ENCODE measurements at regions not wholly inside any gene's neighbourhood (a gene's known extent, or its start where the extent isn't known, plus 50 kb on each side); places are given as distances from the start of the nearest gene placed in this dataset.

DNA sequence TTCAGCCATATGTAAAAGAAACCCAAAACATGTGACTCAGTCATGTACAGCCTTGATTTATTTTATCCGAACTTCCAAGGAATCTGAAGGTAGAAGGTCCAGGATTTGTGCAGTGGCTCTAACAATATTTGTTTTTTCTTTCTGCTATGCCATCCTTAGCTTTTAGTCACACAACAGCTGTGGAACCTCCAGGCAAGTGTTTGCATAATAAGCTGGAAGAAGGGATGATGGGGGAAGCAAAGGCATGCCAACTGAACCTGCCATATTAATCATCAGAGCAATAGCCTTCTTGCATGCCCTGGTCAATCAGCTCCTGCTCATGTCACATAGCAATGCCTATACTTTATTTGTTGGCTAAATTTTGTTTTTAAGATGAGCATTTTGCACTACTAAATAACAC is 444.7 kb upstream of the ARPP21 start:
- Mint-ChIP-seq H3K27me3 (no peaks in the 10 kb centered on the region), H3K4me3 (ENCODE audit: low read depth) (no peak overlapping the region), H3K36me3 (ENCODE audit: insufficient read depth) (no peaks in the 10 kb centered on the region), H3K27ac (no peak overlapping the region), H3K9me3 (ENCODE audit: low read depth) (no peaks in the 10 kb centered on the region), H3K4me1 (ENCODE audit: low read depth) (no peaks in the 10 kb centered on the region)
- DNase-seq (ENCODE audit: low spot score, unreplicated experiment) = no peak
- TF ChIP-seq, protein P1, sequence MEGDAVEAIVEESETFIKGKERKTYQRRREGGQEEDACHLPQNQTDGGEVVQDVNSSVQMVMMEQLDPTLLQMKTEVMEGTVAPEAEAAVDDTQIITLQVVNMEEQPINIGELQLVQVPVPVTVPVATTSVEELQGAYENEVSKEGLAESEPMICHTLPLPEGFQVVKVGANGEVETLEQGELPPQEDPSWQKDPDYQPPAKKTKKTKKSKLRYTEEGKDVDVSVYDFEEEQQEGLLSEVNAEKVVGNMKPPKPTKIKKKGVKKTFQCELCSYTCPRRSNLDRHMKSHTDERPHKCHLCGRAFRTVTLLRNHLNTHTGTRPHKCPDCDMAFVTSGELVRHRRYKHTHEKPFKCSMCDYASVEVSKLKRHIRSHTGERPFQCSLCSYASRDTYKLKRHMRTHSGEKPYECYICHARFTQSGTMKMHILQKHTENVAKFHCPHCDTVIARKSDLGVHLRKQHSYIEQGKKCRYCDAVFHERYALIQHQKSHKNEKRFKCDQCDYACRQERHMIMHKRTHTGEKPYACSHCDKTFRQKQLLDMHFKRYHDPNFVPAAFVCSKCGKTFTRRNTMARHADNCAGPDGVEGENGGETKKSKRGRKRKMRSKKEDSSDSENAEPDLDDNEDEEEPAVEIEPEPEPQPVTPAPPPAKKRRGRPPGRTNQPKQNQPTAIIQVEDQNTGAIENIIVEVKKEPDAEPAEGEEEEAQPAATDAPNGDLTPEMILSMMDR (IDR thresholded peaks at IDR 0.05; ENCODE audit: unreplicated experiment) = no peak

DNA sequence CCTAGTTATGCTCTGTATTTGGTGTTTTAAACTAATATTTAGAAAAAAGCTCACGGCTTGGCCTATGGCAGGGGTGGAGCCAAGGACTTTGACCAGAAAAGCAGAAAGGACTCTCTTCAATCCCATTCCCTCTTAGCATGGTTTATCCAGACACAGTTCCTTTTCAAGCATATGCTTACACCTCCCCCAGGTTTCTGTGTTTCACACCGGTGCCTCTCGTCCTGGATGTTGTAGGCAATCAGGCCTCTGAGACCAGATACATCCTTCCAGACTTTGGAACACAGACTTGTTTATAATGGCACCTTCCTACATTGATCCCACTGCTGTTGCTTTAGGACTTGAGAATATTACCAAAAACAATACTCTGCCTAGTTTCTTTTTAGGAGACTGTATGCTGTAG is 440.5 kb upstream of the ARPP21 start:
- Mint-ChIP-seq H3K36me3 (ENCODE audit: insufficient read depth) (no peaks in the 10 kb centered on the region), H3K4me1 (ENCODE audit: low read depth) (no peaks in the 10 kb centered on the region), H3K4me3 (ENCODE audit: low read depth) (no peak overlapping the region), H3K27me3 (no peaks in the 10 kb centered on the region), H3K27ac (no peak overlapping the region), H3K9me3 (ENCODE audit: low read depth) (no peaks in the 10 kb centered on the region)
- TF ChIP-seq, protein P1 (IDR thresholded peaks at IDR 0.05; ENCODE audit: unreplicated experiment) = no peak
- no peak for DNase-seq (ENCODE audit: low spot score, unreplicated experiment)

DNA sequence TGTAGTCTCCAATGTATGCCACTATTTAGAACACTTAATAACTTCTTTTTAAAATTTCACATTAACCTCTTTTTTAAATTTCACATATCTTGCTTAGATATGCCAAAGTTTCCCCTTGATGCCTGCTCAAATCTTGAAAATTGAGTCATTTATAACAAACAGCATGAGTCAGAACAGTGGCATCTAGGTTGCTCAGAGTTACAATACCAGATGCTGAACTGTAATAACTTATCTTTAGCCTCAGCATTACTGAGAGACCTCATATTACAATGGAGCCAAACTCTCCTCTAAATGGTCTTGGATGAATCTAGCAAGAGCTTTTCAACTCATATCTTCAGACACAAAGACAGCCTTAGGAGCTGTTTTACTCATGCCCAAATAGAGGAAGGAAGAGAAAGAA is 439.3 kb upstream of the ARPP21 start:
- no peak for DNase-seq (ENCODE audit: low spot score, unreplicated experiment)
- H3K27me3 Mint-ChIP-seq = no peaks in the 10 kb centered on the region
- H3K4me3 Mint-ChIP-seq (ENCODE audit: low read depth) = no peak overlapping the region
- no peaks in the 10 kb centered on the region for H3K4me1 Mint-ChIP-seq (ENCODE audit: low read depth)
- no peaks in the 10 kb centered on the region for H3K9me3 Mint-ChIP-seq (ENCODE audit: low read depth)
- TF ChIP-seq, protein P1 (IDR thresholded peaks at IDR 0.05; ENCODE audit: unreplicated experiment) = no peak
- no peak overlapping the region for H3K27ac Mint-ChIP-seq
- no peaks in the 10 kb centered on the region for H3K36me3 Mint-ChIP-seq (ENCODE audit: insufficient read depth)

DNA sequence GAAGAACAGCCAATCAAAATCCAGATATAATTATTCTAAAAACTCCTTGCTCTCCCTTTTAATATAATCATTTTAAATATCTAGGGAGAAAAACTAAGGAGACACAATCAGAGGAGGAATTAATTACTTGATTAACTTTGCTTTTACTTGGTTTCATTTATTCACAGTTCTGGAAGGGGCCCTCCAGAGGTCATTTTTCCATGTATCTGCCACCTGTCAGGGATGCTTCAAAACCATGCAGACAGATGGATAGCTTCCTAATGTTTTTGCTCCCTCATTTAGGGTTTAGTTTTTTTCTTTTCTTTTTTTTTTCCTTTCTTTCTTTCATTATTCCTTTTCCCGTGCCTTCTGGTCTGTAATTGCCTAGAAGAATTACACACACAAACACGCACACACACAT is 438.1 kb upstream of the ARPP21 start:
- Mint-ChIP-seq H3K4me3 (ENCODE audit: low read depth) (no peak overlapping the region), H3K4me1 (ENCODE audit: low read depth) (no peaks in the 10 kb centered on the region), H3K27me3 (no peaks in the 10 kb centered on the region), H3K36me3 (ENCODE audit: insufficient read depth) (no peaks in the 10 kb centered on the region), H3K27ac (no peak overlapping the region), H3K9me3 (ENCODE audit: low read depth) (no peaks in the 10 kb centered on the region)
- no peak for DNase-seq (ENCODE audit: low spot score, unreplicated experiment)
- TF ChIP-seq, protein P1 (IDR thresholded peaks at IDR 0.05; ENCODE audit: unreplicated experiment) = no peak

DNA sequence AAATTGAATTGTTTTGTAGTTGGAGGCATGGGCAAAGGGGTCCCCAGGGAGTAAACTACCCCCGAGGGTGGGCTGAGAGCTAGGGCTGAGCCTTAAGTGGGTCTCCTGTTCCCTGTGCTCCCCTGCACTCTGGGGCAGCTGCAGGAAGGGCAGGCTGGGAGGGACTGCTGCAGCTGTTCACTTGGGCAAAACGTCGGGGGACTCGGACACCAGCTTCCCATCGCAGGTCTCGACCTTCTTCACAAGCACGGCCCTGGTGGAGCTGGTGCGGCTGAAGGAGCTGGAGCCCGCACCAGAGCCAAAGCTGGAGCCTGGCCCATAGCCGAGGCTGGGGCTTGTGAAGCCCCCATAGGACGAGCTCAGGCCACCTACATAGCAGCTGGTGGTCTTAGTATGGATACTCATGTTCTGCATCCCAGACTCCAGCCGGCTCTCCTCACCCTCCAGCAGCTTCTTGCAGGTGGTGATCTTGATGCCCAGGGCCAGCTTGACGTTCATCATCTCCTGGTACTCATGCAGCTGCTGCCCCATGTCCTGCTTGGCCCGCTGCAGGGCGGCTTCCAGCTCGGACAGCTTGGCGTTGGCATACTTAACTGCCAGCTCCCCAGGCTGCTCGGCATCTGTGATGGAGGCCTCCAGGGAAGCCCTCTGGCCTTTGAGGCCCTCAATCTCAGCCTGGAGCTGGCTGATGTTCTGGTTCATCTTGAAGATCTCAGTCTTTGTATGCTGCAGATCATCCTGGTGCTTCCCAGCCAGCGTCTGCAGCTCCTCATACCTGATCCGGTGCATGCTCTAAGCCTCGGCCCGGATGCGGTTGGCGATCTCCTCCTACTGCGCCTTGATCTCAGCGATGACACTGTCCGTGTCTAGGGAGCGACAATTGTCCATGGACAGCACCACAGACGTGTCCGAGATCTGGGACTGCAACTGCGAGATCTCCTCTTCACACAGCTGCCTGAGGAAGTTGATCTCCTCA is 423.5 kb upstream of the ARPP21 start:
- Mint-ChIP-seq H3K9me3 (ENCODE audit: low read depth) (peaks cover 11% of the 10 kb centered on the region), H3K27me3 (no peaks in the 10 kb centered on the region), H3K4me1 (ENCODE audit: low read depth) (no peaks in the 10 kb centered on the region), H3K36me3 (ENCODE audit: insufficient read depth) (no peaks in the 10 kb centered on the region), H3K27ac (no peak overlapping the region), H3K4me3 (ENCODE audit: low read depth) (no peak overlapping the region)
- TF ChIP-seq, protein P1 (IDR thresholded peaks at IDR 0.05; ENCODE audit: unreplicated experiment) = no peak
- DNase-seq (ENCODE audit: low spot score, unreplicated experiment) = no peak
